ENCODE measurements at regions not wholly inside any gene's neighbourhood (a gene's known extent, or its start where the extent isn't known, plus 50 kb on each side); places are given as distances from the start of the nearest gene placed in this dataset.

GRCh38 chr6:168210239-168211105 is 109.1 kb downstream of the DACT2 start:
- no peak for DNase-seq

- no peak for DNase-seq
Observed at GRCh38 chr6:168209420-168209819, 110.2 kb downstream of the DACT2 start.

GRCh38 chr6:168208854-168209253 is 110.7 kb downstream of the DACT2 start:
- DNase-seq, result no peak

GRCh38 chr6:168208402-168208801 is 111.2 kb downstream of the DACT2 start:
- no peak for DNase-seq

- no peak for DNase-seq
Observed at GRCh38 chr6:168207421-168208175, 112.0 kb downstream of the DACT2 start.

GRCh38 chr6:168206661-168207274 is 112.8 kb downstream of the DACT2 start:
- no peak for DNase-seq

GRCh38 chr6:168206186-168206585 is 113.4 kb downstream of the DACT2 start:
- no peak for DNase-seq

GRCh38 chr6:168201799-168202198 is 117.8 kb downstream of the DACT2 start:
- DNase-seq, result no peak

- DNase-seq, result peak; percentile 15
Observed at GRCh38 chr6:168201383-168201782, 118.2 kb downstream of the DACT2 start.

GRCh38 chr6:168200571-168201134 is 118.9 kb downstream of the DACT2 start:
- DNase-seq, result no peak

GRCh38 chr6:168198302-168199180 is 119.5 kb upstream of the FRMD1 start:
- DNase-seq, result no peak

- no peak for DNase-seq
Observed at GRCh38 chr6:168197636-168198301, 118.8 kb upstream of the FRMD1 start.

GRCh38 chr6:168196881-168197635 is 118.0 kb upstream of the FRMD1 start:
- DNase-seq, result peak; percentile 44

- DNase-seq, result peak; percentile 92
Observed at GRCh38 chr6:168196385-168196860, 117.4 kb upstream of the FRMD1 start.

GRCh38 chr6:168195712-168196111 is 116.7 kb upstream of the FRMD1 start:
- no peak for DNase-seq

GRCh38 chr6:168194732-168195567 is 115.9 kb upstream of the FRMD1 start:
- no peak for DNase-seq

GRCh38 chr6:168193816-168194721 is 115.1 kb upstream of the FRMD1 start:
- DNase-seq, result no peak

All from NCI-H1092 (cell line).